Right lobe of liver (tissue), 6 donors: ENCODE measurements at regions not wholly inside any gene's neighbourhood (a gene's known extent, or its start where the extent isn't known, plus 50 kb on each side); places are given as distances from the start of the nearest gene placed in this dataset.

Source experiments
- ATAC-seq, 4 donors: fragments of 200-7000 bp; cut with Tn5 transposase; one replicate each; pipeline ENCODE4 v1.9.1; 2020; ENCODE audit warnings: mild to moderate bottlenecking in 4 of 4, moderate library complexity in 4 of 4
- DNase-seq, 3 donors: peaks; one replicate each; pipeline ENCODE4 v3.0.0-alpha.2; 2020
- H3K27ac ChIP-seq, 3 donors: fragments of 200-600 bp; one replicate each; pipeline ENCODE4 v1.8.0; 2022
- H3K27me3 ChIP-seq, 2 donors: fragments of 200-600 bp; one replicate each; pipeline ENCODE4 v1.8.0; 2022
- H3K36me3 ChIP-seq, 4 donors: fragments of 200-600 bp; sonication (generic) in 1 of 4; one replicate each; pipeline versions ENCODE4 v1.5.1 to v1.8.0; 2017 to 2022; ENCODE audit warnings: control low read depth in 1 of 4
- H3K4me1 ChIP-seq, 4 donors: fragments of 200-600 bp; sonication (generic) in 1 of 4; one replicate each; pipeline versions ENCODE4 v1.5.1 to v1.8.0; 2017 to 2022; ENCODE audit warnings: control low read depth in 1 of 4
- H3K4me3 ChIP-seq, 3 donors: fragments of 200-600 bp; one replicate each; pipeline ENCODE4 v1.8.0; 2022
- H3K9me3 ChIP-seq, 4 donors: fragments of 200-600 bp; sonication (generic) in 1 of 4; one replicate each; pipeline versions ENCODE4 v1.5.1 to v1.8.0; 2017 to 2022; ENCODE audit warnings: control low read depth in 1 of 4
- POLR2A ChIP-seq: fragments of 450-650 bp; IDR thresholded peaks from one replicate; pipeline ENCODE4 v1.6.1; 2017; ENCODE audit warnings: antibody characterized with exemption, mild to moderate bottlenecking
- WGBS: methylation state at CpG from one replicate; pipeline ENCODE4 v1.1.6; 2018; ENCODE audit warnings: low coverage, low lambda C conversion rate; ENCODE audit not compliant: insufficient coverage; ENCODE audit errors: missing lambda C conversion rate; 5-methylcytosine and 5-hydroxymethylcytosine counted together
- intact Hi-C, 2 donors: fragments of 100-400 bp; cut with DNase I; formaldehyde crosslinking; loops; one replicate each; pipeline versions ENCODE4 v1.11.2 to v1.14.1; 2022
- TF ChIP-seq, protein P1 (sequence below), 4 donors: fragments of 200-600 bp in 3 of 4; fragments of 450-650 bp in 1 of 4; IDR thresholded peaks; one replicate each; pipeline versions ENCODE4 v1.5.1 to v1.8.0; 2016 to 2022; ENCODE audit warnings: antibody characterized with exemption in 4 of 4, mild to moderate bottlenecking in 2 of 4
- donor health status: DM: no; HTN: yes; CAD: no.
- donor health status: DM: no; HTN: no; CAD: no.
- donor health status: DM: no; HTN: no; CAD: no.
- donor health status: DM: no; HTN: yes; CAD: no.
- donor health status: DM: no; HTN: yes; CAD: no.

DNA sequence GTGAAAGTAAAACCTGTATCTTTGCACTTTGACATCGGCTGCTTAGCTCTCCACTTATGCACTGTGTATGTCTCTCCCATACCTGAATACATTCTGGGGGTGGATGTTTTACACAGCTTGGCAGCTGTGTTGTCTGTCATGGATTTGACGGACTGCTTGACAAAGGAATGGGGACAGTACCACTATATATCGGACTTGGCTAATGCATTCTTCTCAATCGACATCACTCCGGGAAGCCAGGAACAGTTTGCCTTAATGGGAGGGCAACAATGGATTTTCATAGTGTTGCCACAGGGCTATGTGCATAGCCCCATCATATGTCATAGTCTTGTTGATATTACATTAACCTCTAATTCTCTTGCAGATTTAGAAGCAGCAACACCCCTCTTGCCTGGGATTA, 1008.3 kb downstream of the DNAH5 start:
- ATAC-seq = no peak
- DNase-seq = no peak
- TF ChIP-seq POLR2A = no peak
- TF ChIP-seq, protein P1, sequence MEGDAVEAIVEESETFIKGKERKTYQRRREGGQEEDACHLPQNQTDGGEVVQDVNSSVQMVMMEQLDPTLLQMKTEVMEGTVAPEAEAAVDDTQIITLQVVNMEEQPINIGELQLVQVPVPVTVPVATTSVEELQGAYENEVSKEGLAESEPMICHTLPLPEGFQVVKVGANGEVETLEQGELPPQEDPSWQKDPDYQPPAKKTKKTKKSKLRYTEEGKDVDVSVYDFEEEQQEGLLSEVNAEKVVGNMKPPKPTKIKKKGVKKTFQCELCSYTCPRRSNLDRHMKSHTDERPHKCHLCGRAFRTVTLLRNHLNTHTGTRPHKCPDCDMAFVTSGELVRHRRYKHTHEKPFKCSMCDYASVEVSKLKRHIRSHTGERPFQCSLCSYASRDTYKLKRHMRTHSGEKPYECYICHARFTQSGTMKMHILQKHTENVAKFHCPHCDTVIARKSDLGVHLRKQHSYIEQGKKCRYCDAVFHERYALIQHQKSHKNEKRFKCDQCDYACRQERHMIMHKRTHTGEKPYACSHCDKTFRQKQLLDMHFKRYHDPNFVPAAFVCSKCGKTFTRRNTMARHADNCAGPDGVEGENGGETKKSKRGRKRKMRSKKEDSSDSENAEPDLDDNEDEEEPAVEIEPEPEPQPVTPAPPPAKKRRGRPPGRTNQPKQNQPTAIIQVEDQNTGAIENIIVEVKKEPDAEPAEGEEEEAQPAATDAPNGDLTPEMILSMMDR (IDR thresholded peaks at IDR 0.05) = no peak
- no peaks in the 10 kb centered on the region for H3K27me3 ChIP-seq
- no peaks in the 10 kb centered on the region for H3K36me3 ChIP-seq
- no peaks in the 10 kb centered on the region for H3K4me1 ChIP-seq
- no peak overlapping the region for H3K4me3 ChIP-seq
- no peak overlapping the region for H3K27ac ChIP-seq
- H3K9me3 ChIP-seq = no peaks in the 10 kb centered on the region
- intact Hi-C loops = no loop called here
- WGBS = 61% methylated on average over 2 of the region's 5 CpGs

DNA sequence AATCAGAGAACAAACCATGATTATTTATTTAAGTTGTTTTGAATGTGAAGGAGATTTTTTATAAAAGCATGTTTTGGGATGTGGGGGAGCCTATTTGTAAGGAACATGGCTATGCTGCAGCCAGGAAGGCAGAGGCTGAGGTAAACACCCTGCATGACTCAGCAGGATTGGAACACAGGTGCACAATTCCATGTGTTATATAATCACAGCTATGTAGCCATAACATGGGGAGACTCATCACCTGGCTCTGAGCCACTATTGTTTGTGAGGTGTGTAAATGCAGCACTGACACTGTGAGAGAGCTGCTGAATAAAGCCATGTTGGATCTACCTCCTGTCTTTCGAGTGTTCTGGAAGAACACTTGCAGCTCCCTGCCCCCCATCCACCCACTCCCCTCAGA, 1009.8 kb downstream of the DNAH5 start:
- WGBS = 57% methylated on average over 1 of the region's 1 CpG
- Histone ChIP-seq H3K4me3 (no peak overlapping the region), H3K27me3 (no peaks in the 10 kb centered on the region), H3K36me3 (no peaks in the 10 kb centered on the region), H3K4me1 (no peaks in the 10 kb centered on the region), H3K27ac (no peak overlapping the region), H3K9me3 (no peaks in the 10 kb centered on the region)
- DNase-seq = no peak
- intact Hi-C loops = no loop called here
- ATAC-seq = no peak
- no peak for TF ChIP-seq POLR2A
- TF ChIP-seq, protein P1 (IDR thresholded peaks at IDR 0.05) = no peak

DNA sequence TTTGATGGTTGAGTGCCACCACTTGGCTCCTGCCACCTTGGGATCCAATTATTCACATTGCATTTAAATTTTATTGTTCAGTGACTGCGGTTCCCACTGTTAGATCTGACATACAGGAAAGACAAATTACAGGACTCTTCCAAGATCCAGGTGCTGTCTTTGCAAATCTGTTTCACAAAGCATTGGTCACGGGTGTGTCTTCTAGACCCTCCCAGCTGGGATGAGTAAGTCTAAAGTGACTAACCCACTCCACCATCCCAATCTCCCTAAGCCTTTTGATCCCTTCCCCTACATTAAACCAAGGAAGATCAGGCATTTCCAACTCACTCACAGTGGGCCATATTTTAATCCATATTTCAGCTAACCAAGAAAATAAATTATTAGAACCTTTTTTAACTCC, 1016.3 kb upstream of the CTNND2 start:
- no peak overlapping the region for H3K4me3 ChIP-seq
- no peaks in the 10 kb centered on the region for H3K9me3 ChIP-seq
- 52% methylated on average over 2 of the region's 2 CpGs for WGBS
- H3K36me3 ChIP-seq = no peaks in the 10 kb centered on the region
- no peak overlapping the region for H3K27ac ChIP-seq
- H3K4me1 ChIP-seq = no peaks in the 10 kb centered on the region
- TF ChIP-seq, protein P1 (IDR thresholded peaks at IDR 0.05) = no peak
- TF ChIP-seq POLR2A = no peak
- H3K27me3 ChIP-seq = no peaks in the 10 kb centered on the region
- ATAC-seq = no peak
- intact Hi-C loops = no loop called here
- DNase-seq = no peak

DNA sequence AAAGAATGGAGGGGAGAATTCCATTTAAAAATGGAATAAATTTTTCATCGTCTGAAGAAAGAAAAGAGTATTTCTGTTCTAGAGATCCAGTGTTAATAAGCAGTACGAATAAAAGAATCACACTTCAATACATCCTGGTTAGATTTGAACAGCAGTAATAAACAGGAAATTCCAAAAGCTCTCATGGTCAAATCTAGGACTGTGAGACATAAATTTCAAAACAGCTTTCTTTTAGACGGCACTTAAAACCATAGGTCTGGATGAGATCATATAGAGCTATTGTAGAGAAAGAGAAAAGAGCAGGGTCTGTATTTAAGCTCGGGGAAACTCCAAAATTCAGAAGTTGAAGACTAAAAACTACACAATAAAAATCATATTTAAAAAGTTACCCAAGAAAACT, 1006.9 kb upstream of the CTNND2 start:
- WGBS = 28% methylated on average over 4 of the region's 4 CpGs
- intact Hi-C loops = no loop called here
- DNase-seq (no peak), ATAC-seq (peak in 1 of 4 donors; percentile 48)
- Histone ChIP-seq H3K9me3 (no peaks in the 10 kb centered on the region), H3K4me1 (no peaks in the 10 kb centered on the region), H3K27ac (no peak overlapping the region), H3K36me3 (no peaks in the 10 kb centered on the region), H3K27me3 (no peaks in the 10 kb centered on the region), H3K4me3 (no peak overlapping the region)
- TF ChIP-seq, protein P1 (IDR thresholded peaks at IDR 0.05) = no peak
- TF ChIP-seq POLR2A = no peak

DNA sequence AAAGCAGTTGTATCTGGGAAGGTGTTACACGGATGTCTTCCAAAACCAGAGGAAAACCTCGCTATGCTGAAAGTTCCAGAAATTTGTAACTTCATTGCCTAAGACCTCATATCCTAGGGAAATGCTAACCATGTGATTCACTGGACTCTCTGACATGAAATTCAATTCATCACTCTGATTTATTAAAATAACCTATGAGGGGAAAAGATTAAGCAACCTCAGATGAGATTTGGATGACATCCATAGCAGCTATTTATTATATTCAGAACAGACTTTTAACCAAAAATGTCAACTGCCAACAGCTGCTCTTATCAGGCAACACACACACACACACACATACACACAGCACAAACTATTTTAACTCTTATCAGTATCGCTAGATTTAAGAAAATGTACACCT, 1006.4 kb upstream of the CTNND2 start:
- WGBS = 34% methylated on average over 3 of the region's 3 CpGs
- intact Hi-C loops = no loop called here
- Histone ChIP-seq H3K4me1 (no peaks in the 10 kb centered on the region), H3K27me3 (no peaks in the 10 kb centered on the region), H3K9me3 (no peaks in the 10 kb centered on the region), H3K36me3 (no peaks in the 10 kb centered on the region), H3K27ac (no peak overlapping the region), H3K4me3 (no peak overlapping the region)
- ATAC-seq (peak in 2 of 4 donors; percentile 20 to 72), DNase-seq (no peak)
- TF ChIP-seq POLR2A = no peak
- TF ChIP-seq, protein P1 (IDR thresholded peaks at IDR 0.05) = no peak
